ENCODE measurements at regions not wholly inside any gene's neighbourhood (a gene's known extent, or its start where the extent isn't known, plus 50 kb on each side); places are given as distances from the start of the nearest gene placed in this dataset.

DNA sequence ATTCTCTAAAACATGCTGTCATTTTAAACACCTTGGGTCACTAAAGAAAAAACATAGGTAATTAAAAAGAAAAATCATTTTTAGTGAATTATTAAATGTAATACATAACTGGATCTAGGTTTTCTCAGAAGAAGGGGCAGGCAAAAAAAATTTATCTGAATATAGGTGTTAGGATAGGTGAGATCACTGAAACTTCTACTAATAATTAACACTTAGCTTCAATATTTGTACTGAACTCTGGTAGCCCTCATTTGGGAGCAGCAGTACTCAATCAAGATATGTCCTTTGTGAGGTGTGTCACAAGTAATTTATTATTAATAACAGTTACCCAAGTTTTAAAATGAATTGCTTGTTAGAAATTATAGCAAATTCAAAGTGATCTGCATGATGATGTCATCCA, 103.6 kb downstream of the ATP23 start:
- Histone ChIP-seq H3K27me3 (ENCODE audit: control insufficient read depth, insufficient read depth, low read length) (no peaks in the 10 kb centered on the region), H3K4me3 (ENCODE audit: insufficient read depth, low read depth, low read length) (no peak overlapping the region), H3K36me3 (replicated peaks; ENCODE audit: control insufficient read depth, insufficient read depth, low read length) (no peaks in the 10 kb centered on the region)
- no peak for DNase-seq

DNA sequence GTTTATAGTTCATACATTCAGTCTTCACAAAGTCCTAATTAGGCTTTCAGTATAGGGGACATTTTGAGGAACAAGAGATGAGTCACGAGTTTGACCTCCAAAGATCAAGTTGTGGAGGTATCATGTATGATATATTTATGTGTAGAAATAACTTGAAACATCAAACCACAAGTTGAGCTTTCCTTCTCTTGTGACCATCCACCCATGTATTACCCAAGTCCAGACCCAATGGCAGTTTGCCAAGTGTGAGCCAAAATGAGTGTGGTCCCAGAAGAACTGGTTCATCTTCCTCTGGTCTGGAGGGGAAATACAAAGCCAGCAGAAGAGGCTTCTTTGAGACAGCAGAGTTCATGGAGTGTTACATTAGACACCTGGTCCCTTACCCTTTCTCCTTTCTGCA, 104.9 kb downstream of the ATP23 start:
- no peak for DNase-seq
- Histone ChIP-seq H3K27me3 (ENCODE audit: control insufficient read depth, insufficient read depth, low read length) (no peaks in the 10 kb centered on the region), H3K4me3 (ENCODE audit: insufficient read depth, low read depth, low read length) (no peak overlapping the region), H3K36me3 (replicated peaks; ENCODE audit: control insufficient read depth, insufficient read depth, low read length) (no peaks in the 10 kb centered on the region)

DNA sequence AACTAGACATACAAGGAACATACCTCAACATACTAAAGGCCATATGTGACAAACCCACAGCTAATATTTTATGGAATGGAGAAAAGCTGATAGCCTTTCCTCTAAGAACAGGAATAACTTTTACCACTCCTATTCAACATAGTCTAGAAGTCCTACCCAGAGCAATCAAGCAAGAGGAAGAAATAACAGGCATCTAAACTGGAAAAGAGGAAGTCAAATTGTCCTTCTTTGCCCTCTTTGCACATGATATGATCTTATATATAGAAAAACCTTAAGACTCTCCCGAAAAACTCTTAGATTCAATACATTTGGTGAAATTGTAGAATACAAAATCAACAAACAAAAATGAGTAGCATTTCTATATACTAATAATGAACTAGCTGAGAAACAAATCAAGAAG, 110.0 kb downstream of the ATP23 start:
- no peak for DNase-seq
- H3K36me3 ChIP-seq (replicated peaks; ENCODE audit: control insufficient read depth, insufficient read depth, low read length) = no peaks in the 10 kb centered on the region
- H3K4me3 ChIP-seq (ENCODE audit: insufficient read depth, low read depth, low read length) = no peak overlapping the region
- H3K27me3 ChIP-seq (ENCODE audit: control insufficient read depth, insufficient read depth, low read length) = no peaks in the 10 kb centered on the region

DNA sequence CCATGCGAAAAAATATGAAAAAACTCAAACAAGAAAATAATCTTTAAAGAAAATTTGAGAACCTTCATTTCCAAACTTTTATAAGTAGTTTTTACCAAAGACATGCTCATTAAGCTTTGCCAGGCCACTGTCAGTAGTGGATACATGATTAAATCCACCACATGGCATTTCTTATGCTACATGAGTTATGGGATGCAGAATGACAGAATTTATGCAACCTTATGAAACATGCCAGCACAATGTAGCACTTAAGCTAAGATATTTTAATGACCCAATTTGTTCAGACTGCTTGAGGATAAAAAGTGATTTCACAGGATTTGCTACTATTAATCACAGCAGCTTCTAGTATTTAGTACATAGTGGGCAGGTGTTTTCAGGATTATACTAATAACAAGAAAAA, 123.3 kb downstream of the ATP23 start:
- Histone ChIP-seq H3K4me3 (ENCODE audit: insufficient read depth, low read depth, low read length) (no peak overlapping the region), H3K27me3 (ENCODE audit: control insufficient read depth, insufficient read depth, low read length) (no peaks in the 10 kb centered on the region), H3K36me3 (replicated peaks; ENCODE audit: control insufficient read depth, insufficient read depth, low read length) (no peaks in the 10 kb centered on the region)
- no peak for DNase-seq

DNA sequence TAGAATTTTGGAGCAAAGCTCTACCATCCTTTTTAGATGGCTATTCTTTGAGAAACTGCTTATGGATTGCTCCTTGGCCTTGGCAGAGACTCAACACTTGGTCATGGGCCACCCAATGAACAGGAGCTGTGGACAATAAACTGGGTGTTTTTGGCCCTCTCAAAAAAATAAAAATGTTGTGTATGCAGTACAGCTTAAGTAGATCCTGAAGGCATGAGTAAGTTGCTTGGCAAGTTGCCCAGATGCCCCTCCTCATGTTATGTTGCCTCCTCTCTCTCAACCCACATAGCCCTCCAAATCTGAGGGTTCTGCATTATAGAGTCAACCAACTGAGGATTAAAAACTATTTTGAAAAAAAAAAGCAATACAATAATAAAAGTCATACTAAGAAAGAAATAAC, 124.9 kb downstream of the ATP23 start:
- Histone ChIP-seq H3K27me3 (ENCODE audit: control insufficient read depth, insufficient read depth, low read length) (no peaks in the 10 kb centered on the region), H3K4me3 (ENCODE audit: insufficient read depth, low read depth, low read length) (no peak overlapping the region), H3K36me3 (replicated peaks; ENCODE audit: control insufficient read depth, insufficient read depth, low read length) (no peaks in the 10 kb centered on the region)
- DNase-seq = no peak

DNA sequence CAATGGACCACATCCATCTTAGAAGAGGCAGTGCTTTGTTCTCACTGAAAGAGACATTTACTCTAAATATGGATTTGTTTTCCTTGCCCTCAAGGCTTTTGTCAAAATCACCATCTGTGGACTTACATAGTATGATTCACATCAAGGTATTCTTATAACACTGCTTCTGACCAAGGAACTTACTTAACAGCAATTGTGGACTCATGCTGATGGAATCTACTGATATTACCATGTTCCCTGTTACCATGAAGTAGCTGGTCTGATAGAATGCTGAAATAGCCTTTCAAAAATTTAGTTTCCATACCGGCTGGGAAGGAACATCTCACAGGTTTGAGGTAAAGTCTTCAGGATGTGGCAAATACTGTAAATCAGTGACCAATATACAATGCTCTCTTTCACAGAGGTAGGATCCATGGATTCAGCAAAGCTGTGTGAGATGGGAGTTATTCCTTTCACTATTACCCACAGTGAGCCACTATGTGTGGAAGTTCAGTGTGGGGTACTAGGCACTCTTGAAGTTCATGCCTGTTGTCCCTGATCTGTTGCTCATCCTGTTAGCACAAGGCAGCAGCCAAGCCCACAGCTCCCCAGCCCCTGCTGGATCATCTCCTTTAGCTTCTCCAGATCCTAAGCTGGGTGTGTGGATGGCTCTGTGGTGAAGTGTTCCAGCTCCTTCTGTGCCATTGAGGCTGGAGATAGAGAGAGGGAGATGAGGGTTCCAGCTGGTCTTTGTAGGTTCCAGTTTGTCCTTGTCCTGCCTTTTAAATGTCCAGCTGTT, 126.4 kb downstream of the ATP23 start:
- no peak overlapping the region for H3K4me3 ChIP-seq (ENCODE audit: insufficient read depth, low read depth, low read length)
- H3K27me3 ChIP-seq (ENCODE audit: control insufficient read depth, insufficient read depth, low read length) = no peaks in the 10 kb centered on the region
- no peak for DNase-seq
- no peaks in the 10 kb centered on the region for H3K36me3 ChIP-seq (replicated peaks; ENCODE audit: control insufficient read depth, insufficient read depth, low read length)

DNA sequence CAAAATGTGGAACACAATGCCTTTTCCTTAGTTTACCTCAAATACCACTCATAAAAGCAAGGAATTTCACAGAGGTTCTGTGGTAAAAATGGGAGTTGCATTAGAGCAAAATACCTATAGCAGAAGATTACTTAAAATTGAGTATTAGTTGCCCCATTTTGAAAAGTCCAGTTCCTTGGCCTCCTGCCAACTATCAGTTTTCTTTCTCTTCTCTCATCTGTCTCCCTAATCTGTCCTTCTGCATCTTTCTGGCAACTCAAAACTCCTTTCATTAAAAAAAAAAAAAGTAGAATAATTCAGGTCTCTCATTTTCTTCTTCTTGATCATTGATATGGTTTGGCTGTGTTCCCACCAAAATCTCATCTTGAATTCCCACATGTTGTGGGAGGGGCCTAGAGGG, 127.3 kb downstream of the ATP23 start:
- Histone ChIP-seq H3K27me3 (ENCODE audit: control insufficient read depth, insufficient read depth, low read length) (no peaks in the 10 kb centered on the region), H3K4me3 (ENCODE audit: insufficient read depth, low read depth, low read length) (no peak overlapping the region), H3K36me3 (replicated peaks; ENCODE audit: control insufficient read depth, insufficient read depth, low read length) (no peaks in the 10 kb centered on the region)
- DNase-seq = no peak

DNA sequence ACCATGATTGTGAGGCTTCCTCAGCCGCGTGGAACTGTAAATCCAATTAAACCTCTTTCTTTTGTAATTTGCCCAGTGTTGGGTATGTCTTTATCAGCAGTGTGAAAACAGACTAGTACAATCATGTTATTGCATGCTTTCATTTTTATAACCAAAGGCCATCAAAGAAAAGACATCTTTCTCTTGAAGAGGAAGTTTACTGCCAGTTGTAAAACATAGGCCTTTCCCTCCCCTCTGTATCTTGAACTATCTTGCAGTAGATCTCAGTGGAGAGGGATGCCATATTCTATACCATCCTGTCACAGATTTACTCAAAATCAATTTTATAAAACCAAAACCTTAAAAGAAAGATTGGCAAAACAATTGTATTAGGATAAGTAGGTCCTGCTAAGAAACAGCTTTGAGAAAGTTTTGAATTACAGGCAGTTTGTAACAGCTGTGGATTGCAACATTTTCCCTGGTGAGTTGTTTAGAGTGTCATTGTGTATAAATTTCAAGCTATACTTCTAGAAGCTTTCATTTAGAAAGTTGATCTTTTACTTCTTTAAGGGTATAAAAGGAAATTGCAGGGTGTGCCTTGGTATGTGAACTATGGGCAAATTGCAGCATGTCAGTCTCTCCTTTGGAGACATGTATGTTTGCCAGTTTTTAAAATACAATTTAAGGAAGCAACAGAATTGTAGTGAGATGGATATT, 128.0 kb downstream of the ATP23 start:
- no peak for DNase-seq
- H3K36me3 ChIP-seq (replicated peaks; ENCODE audit: control insufficient read depth, insufficient read depth, low read length) = no peaks in the 10 kb centered on the region
- no peak overlapping the region for H3K4me3 ChIP-seq (ENCODE audit: insufficient read depth, low read depth, low read length)
- no peaks in the 10 kb centered on the region for H3K27me3 ChIP-seq (ENCODE audit: control insufficient read depth, insufficient read depth, low read length)

DNA sequence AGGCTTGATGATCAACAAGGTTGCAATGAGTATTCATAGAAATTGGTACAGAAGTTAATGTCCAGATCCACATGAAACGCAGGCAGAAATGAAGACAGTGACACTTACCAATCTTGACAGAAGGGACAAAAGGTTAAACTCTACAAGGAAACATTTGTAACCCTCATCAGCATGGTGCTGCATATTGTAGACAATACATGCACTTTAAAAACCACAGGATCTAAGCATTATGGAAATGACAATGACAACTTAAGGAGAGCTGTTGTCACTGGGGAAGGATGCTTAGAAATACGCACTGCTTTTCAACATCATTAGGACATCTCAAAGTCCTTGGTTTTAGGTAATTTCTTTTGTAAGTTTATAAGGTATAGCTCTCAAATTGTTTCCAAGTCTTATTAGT, 130.6 kb downstream of the ATP23 start:
- no peaks in the 10 kb centered on the region for H3K36me3 ChIP-seq (replicated peaks; ENCODE audit: control insufficient read depth, insufficient read depth, low read length)
- DNase-seq = no peak

DNA sequence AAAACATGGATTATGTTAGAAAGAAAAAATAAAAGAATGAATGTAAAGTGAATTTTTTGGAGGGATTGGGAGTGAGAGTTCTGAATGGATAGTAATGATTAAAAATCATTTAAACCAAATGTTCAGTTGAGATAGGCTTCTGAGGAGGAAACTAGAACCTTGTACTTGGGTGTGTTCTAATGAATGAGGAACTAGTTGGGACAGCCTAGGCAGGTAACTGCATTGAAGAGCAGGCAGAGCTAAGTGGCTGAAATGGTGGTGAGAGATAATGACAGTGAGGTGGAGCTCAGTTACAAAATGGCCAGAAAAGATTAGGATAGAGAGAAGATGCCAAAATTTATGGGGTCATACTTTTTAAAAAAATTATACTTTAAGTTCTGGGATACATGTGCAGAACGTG, 132.9 kb downstream of the ATP23 start:
- DNase-seq = no peak
- Histone ChIP-seq H3K27me3 (ENCODE audit: control insufficient read depth, insufficient read depth, low read length) (no peaks in the 10 kb centered on the region), H3K36me3 (replicated peaks; ENCODE audit: control insufficient read depth, insufficient read depth, low read length) (no peaks in the 10 kb centered on the region), H3K4me3 (ENCODE audit: insufficient read depth, low read depth, low read length) (no peak overlapping the region)

More for the DNA sequence above, 130.6 kb downstream of the ATP23 start:
- no peak overlapping the region for H3K4me3 ChIP-seq (ENCODE audit: insufficient read depth, low read depth, low read length)
- H3K27me3 ChIP-seq (ENCODE audit: control insufficient read depth, insufficient read depth, low read length) = no peaks in the 10 kb centered on the region

DNA sequence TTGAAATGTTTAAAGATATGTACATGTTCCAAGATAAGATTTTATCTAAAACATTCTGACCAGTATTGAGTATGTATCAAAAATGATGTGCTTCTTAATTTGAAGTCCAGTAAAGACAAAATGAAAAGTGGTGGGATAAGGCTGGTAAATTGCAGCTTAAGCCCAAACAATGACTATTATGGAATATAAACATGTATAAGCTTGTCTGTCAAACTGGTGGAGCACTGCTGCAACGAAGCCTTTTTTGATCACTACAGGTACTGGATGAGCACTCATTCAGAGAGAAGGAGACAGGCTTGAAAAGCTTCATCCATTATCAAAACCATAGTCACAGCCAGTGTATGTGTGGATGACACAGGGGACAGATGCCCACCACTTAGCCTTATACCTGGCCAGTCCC, 138.4 kb downstream of the ATP23 start:
- no peak for DNase-seq
- H3K36me3 ChIP-seq (replicated peaks; ENCODE audit: control insufficient read depth, insufficient read depth, low read length) = no peaks in the 10 kb centered on the region
- no peaks in the 10 kb centered on the region for H3K27me3 ChIP-seq (ENCODE audit: control insufficient read depth, insufficient read depth, low read length)
- no peak overlapping the region for H3K4me3 ChIP-seq (ENCODE audit: insufficient read depth, low read depth, low read length)

DNA sequence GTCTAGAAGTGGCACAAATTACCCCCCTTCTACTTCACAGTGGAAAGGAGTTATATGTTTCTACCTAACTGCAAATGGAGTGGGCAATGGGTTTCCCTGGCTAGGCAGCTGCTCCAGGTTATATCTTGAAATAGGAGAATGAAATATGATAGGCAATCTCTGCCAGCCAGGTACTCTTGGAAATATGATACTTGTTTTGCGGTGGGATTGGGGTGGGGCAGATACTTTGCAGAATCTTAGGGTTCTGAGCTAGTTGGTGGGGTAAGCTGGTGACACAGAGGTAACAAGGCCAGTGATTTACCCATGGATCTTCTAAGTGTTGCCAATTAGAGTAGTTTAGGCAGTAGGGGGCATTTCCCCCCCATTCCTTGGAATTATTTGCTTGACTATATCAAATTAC, 140.1 kb downstream of the ATP23 start:
- Histone ChIP-seq H3K4me3 (ENCODE audit: insufficient read depth, low read depth, low read length) (no peak overlapping the region), H3K27me3 (ENCODE audit: control insufficient read depth, insufficient read depth, low read length) (no peaks in the 10 kb centered on the region), H3K36me3 (replicated peaks; ENCODE audit: control insufficient read depth, insufficient read depth, low read length) (no peaks in the 10 kb centered on the region)
- DNase-seq = no peak

DNA sequence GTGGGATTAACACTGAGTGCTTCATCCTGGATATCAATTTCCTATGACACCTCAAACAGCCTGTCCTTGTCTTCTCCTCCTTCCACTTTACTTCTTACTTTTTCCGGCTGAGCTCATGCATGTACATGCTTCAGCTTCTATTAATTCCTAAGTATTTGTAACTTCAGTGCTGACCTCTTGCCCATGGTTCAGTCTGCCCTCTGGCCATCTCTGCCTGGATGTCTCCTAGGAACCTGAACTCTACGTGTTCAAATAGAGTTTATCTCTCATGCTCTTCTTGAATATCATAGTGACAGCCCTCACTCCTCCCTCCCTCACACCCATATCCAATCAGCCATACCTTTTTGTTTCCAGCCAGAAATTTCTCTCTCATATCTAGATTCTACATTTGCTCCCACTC, 141.6 kb downstream of the ATP23 start:
- H3K4me3 ChIP-seq (ENCODE audit: insufficient read depth, low read depth, low read length) = no peak overlapping the region
- no peaks in the 10 kb centered on the region for H3K27me3 ChIP-seq (ENCODE audit: control insufficient read depth, insufficient read depth, low read length)
- no peak for DNase-seq
- no peaks in the 10 kb centered on the region for H3K36me3 ChIP-seq (replicated peaks; ENCODE audit: control insufficient read depth, insufficient read depth, low read length)

DNA sequence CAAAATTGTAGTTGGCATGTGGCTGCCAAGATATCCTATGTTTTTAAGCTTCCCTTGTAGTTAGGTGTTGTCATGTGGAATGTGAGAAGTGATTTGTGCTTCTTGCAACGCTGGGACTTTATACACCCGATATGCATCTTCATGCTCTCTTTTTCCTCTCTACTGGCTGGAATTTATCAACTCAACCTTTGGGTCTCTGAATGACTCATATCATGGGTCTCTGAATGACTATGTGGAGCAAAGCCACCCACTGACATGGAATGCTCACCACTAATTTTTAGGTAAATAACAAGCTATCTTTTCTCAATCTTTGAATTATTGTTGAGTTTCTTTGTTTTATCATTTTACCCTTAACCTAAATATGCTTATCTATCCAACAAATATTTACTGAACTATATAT, 144.6 kb downstream of the ATP23 start:
- DNase-seq = no peak
- H3K4me3 ChIP-seq (ENCODE audit: insufficient read depth, low read depth, low read length) = no peak overlapping the region
- no peaks in the 10 kb centered on the region for H3K27me3 ChIP-seq (ENCODE audit: control insufficient read depth, insufficient read depth, low read length)
- no peaks in the 10 kb centered on the region for H3K36me3 ChIP-seq (replicated peaks; ENCODE audit: control insufficient read depth, insufficient read depth, low read length)

DNA sequence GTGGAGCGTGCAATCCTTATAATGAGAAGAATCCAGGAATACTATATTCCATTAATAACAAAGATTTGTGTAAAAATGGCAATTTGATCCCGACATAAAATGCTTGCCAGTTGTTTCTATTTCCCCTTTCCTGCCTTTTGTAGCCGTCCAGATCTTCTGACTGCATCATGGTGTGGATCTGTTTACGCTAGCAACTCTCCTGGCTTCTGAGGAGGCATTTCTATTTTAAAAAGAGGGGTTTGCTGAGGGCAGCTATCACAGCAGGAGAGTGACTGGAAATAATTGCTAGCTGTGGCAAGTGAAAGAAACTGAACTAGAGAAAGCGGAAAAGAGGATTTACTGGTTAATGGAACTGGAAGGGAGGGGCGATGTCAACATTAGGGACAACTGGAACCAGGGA, 145.6 kb downstream of the ATP23 start:
- H3K27me3 ChIP-seq (ENCODE audit: control insufficient read depth, insufficient read depth, low read length) = no peaks in the 10 kb centered on the region
- H3K4me3 ChIP-seq (ENCODE audit: insufficient read depth, low read depth, low read length) = no peak overlapping the region
- no peak for DNase-seq
- H3K36me3 ChIP-seq (replicated peaks; ENCODE audit: control insufficient read depth, insufficient read depth, low read length) = no peaks in the 10 kb centered on the region

All from H7 (cell line).